HL-60 (cell line): ENCODE measurements at regions not wholly inside any gene's neighbourhood (a gene's known extent, or its start where the extent isn't known, plus 50 kb on each side); places are given as distances from the start of the nearest gene placed in this dataset.

Source experiments
- GABPA ChIP-seq: IDR thresholded peaks from 2 replicates; pipeline ENCODE4 v1.6.1; 2012; ENCODE audit warnings: low read depth
- POLR2AphosphoS5 ChIP-seq: IDR thresholded peaks from 2 replicates; pipeline ENCODE4 v1.6.1; 2012; ENCODE audit warnings: low read depth
- TF ChIP-seq, protein P1 (sequence below): IDR thresholded peaks from 2 replicates; pipeline ENCODE4 v1.6.1; 2012; ENCODE audit warnings: low read depth; ENCODE audit not compliant: insufficient replicate concordance
- TF ChIP-seq, protein P2 (sequence below): IDR thresholded peaks from one replicate; pipeline ENCODE4 v1.5.1; 2011; ENCODE audit warnings: low read length, control low read depth, inconsistent platforms; ENCODE audit not compliant: insufficient read depth

DNA sequence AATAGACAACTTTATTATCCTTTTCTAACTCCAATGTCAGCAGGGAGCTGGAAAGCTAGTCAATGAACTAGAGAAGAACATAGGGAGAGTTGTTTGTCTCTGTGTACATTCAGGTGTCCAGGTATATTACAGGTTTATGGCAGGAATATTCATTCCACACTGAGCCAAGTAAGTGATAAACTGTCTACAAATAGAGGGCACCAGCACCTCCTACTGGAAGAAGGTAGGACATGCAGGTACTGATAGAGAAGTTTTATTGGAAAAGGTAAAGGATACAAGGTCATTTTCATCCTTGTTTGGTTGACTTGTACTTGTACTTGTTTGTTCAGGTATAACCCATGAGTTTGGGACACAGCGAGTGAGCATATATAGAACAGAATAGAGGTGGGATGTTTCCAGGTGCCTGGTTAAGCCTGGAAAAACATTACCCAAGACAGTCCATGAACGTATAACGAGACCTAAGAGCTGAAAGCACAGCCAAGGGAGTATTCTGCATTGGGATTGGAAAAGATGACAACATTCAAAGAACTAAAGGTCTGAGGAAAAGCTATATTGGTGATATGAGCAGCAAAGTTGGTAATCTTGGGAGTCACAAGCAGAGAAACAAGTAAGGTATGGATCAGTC, 61.4 kb upstream of the PPP1R3C start:
- TF ChIP-seq POLR2AphosphoS5 (no peak), GABPA (no peak)
- TF ChIP-seq, protein P1, sequence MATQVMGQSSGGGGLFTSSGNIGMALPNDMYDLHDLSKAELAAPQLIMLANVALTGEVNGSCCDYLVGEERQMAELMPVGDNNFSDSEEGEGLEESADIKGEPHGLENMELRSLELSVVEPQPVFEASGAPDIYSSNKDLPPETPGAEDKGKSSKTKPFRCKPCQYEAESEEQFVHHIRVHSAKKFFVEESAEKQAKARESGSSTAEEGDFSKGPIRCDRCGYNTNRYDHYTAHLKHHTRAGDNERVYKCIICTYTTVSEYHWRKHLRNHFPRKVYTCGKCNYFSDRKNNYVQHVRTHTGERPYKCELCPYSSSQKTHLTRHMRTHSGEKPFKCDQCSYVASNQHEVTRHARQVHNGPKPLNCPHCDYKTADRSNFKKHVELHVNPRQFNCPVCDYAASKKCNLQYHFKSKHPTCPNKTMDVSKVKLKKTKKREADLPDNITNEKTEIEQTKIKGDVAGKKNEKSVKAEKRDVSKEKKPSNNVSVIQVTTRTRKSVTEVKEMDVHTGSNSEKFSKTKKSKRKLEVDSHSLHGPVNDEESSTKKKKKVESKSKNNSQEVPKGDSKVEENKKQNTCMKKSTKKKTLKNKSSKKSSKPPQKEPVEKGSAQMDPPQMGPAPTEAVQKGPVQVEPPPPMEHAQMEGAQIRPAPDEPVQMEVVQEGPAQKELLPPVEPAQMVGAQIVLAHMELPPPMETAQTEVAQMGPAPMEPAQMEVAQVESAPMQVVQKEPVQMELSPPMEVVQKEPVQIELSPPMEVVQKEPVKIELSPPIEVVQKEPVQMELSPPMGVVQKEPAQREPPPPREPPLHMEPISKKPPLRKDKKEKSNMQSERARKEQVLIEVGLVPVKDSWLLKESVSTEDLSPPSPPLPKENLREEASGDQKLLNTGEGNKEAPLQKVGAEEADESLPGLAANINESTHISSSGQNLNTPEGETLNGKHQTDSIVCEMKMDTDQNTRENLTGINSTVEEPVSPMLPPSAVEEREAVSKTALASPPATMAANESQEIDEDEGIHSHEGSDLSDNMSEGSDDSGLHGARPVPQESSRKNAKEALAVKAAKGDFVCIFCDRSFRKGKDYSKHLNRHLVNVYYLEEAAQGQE = no peak
- TF ChIP-seq, protein P2, sequence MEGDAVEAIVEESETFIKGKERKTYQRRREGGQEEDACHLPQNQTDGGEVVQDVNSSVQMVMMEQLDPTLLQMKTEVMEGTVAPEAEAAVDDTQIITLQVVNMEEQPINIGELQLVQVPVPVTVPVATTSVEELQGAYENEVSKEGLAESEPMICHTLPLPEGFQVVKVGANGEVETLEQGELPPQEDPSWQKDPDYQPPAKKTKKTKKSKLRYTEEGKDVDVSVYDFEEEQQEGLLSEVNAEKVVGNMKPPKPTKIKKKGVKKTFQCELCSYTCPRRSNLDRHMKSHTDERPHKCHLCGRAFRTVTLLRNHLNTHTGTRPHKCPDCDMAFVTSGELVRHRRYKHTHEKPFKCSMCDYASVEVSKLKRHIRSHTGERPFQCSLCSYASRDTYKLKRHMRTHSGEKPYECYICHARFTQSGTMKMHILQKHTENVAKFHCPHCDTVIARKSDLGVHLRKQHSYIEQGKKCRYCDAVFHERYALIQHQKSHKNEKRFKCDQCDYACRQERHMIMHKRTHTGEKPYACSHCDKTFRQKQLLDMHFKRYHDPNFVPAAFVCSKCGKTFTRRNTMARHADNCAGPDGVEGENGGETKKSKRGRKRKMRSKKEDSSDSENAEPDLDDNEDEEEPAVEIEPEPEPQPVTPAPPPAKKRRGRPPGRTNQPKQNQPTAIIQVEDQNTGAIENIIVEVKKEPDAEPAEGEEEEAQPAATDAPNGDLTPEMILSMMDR = peak; percentile 64
